ENCODE measurements at regions not wholly inside any gene's neighbourhood (a gene's known extent, or its start where the extent isn't known, plus 50 kb on each side); places are given as distances from the start of the nearest gene placed in this dataset.
A peak's percentile ranks its signal among the peaks of the same experiment; 100 is the strongest.

- no peak for DNase-seq
Observed at GRCh38 chr2:160683206-160683605, 189.6 kb upstream of the RBMS1 start.

- peak; percentile 45 for DNase-seq
Observed at GRCh38 chr2:160687629-160688028, 194.0 kb upstream of the RBMS1 start.

- DNase-seq = no peak
Observed at GRCh38 chr2:160689441-160689840, 195.8 kb upstream of the RBMS1 start.

- no peak for DNase-seq
Observed at GRCh38 chr2:160694221-160694620, 200.6 kb upstream of the RBMS1 start.

- DNase-seq = no peak
Observed at GRCh38 chr2:160694631-160695030, 201.0 kb upstream of the RBMS1 start.

- DNase-seq = no peak
Observed at GRCh38 chr2:160695402-160696086, 201.9 kb upstream of the RBMS1 start.

GRCh38 chr2:160696087-160696452 is 202.5 kb upstream of the RBMS1 start:
- DNase-seq = no peak

- DNase-seq = no peak
Observed at GRCh38 chr2:160697817-160698216, 204.2 kb upstream of the RBMS1 start.

- no peak for DNase-seq
Observed at GRCh38 chr2:160700021-160700814, 206.6 kb upstream of the RBMS1 start.

- no peak for DNase-seq
Observed at GRCh38 chr2:160701822-160702221, 208.2 kb upstream of the RBMS1 start.

GRCh38 chr2:160702754-160703153 is 209.1 kb upstream of the RBMS1 start:
- no peak for DNase-seq

- no peak for DNase-seq
Observed at GRCh38 chr2:160703648-160704585, 210.3 kb upstream of the RBMS1 start.

GRCh38 chr2:160715428-160715827 is 221.8 kb upstream of the RBMS1 start:
- no peak for DNase-seq

GRCh38 chr2:160719116-160719515 is 225.5 kb upstream of the RBMS1 start:
- no peak for DNase-seq

- DNase-seq = no peak
Observed at GRCh38 chr2:160720098-160720497, 226.5 kb upstream of the RBMS1 start.

- no peak for DNase-seq
Observed at GRCh38 chr2:160721089-160722040, 227.8 kb upstream of the RBMS1 start.

GRCh38 chr2:160726046-160726445 is 232.4 kb upstream of the RBMS1 start:
- DNase-seq = no peak

GRCh38 chr2:160730296-160730995 is 236.8 kb upstream of the RBMS1 start:
- DNase-seq = no peak

- no peak for DNase-seq
Observed at GRCh38 chr2:160731415-160731814, 237.8 kb upstream of the RBMS1 start.

- no peak for DNase-seq
Observed at GRCh38 chr2:160731856-160732255, 238.2 kb upstream of the RBMS1 start.

GRCh38 chr2:160735696-160736095 is 242.1 kb upstream of the RBMS1 start:
- DNase-seq = no peak

Measured in NCI-H2081 treated with DMSO at 0.1 percent for 48 hours (cell line).